GM12875 (cell line): ENCODE measurements at regions not wholly inside any gene's neighbourhood (a gene's known extent, or its start where the extent isn't known, plus 50 kb on each side); places are given as distances from the start of the nearest gene placed in this dataset.

ENCODE experiments used
- H3K4me3 ChIP-seq: one replicate; pipeline ENCODE4 v1.5.1; 2011; ENCODE audit warnings: low read depth, low read length, control low read depth
- TF ChIP-seq, protein P1 (sequence below): IDR thresholded peaks from 2 replicates; pipeline ENCODE4 v1.5.1; 2011; ENCODE audit warnings: low read depth, mild to moderate bottlenecking, control low read depth, inconsistent platforms, low read length, moderate library complexity, borderline replicate concordance; ENCODE audit not compliant: insufficient read depth

DNA sequence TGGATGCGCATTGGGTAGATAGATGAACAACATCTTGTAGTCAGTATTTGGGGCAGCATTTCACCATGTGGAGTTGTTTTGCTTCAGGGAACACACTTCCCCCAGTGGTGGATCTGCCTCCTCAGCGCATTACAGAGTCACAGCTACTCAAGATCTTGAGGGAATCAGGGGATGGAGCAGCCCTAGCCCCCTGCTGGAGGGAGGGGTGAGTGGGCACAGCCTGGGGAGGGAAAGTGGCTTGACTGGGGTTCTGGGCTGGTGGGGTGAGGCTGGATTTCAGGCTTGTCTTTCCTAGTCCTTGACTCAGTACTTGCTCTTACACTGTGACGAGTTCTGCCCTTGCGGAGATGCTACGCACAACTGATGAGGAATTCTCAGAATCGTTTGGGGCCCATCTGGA, 271.0 kb upstream of the HS6ST1 start:
- H3K4me3 ChIP-seq, result no peak overlapping the region
- TF ChIP-seq, protein P1, sequence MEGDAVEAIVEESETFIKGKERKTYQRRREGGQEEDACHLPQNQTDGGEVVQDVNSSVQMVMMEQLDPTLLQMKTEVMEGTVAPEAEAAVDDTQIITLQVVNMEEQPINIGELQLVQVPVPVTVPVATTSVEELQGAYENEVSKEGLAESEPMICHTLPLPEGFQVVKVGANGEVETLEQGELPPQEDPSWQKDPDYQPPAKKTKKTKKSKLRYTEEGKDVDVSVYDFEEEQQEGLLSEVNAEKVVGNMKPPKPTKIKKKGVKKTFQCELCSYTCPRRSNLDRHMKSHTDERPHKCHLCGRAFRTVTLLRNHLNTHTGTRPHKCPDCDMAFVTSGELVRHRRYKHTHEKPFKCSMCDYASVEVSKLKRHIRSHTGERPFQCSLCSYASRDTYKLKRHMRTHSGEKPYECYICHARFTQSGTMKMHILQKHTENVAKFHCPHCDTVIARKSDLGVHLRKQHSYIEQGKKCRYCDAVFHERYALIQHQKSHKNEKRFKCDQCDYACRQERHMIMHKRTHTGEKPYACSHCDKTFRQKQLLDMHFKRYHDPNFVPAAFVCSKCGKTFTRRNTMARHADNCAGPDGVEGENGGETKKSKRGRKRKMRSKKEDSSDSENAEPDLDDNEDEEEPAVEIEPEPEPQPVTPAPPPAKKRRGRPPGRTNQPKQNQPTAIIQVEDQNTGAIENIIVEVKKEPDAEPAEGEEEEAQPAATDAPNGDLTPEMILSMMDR, result no peak

DNA sequence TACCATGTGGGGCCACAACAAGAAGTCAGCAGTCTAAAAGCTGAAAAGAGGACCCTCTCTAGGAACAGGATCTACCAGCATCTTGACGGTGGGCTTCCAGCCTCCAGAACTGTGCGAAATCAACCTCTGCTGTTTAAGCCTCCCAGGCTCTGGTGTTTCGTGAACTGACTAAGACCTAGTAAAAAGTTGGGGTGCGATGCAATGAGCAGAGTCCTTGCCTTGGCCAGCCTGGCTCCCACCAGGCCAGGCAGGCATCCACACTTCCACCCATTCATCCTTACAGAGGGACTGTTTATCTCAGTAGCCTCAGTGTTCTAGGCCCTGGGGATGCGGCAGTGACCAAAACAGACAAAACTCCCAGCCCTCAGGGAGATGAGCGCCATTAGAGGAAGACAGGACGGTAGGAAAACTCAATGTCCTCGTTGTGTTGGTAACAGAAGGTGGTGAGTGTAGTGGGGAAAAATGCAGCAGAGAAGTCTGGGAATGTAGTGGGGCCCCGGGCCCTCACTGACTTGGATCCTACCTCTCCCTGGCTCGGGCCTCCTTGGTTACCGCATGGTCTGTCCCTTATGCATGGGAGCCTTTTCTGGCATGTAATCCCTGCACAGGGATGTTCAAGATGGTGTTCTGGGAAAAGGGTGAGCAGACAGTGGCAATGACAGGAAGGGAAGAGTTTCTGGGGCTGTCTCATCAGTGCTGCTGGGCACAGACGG, 271.8 kb upstream of the HS6ST1 start:
- TF ChIP-seq, protein P1, result no peak
- no peak overlapping the region for H3K4me3 ChIP-seq

DNA sequence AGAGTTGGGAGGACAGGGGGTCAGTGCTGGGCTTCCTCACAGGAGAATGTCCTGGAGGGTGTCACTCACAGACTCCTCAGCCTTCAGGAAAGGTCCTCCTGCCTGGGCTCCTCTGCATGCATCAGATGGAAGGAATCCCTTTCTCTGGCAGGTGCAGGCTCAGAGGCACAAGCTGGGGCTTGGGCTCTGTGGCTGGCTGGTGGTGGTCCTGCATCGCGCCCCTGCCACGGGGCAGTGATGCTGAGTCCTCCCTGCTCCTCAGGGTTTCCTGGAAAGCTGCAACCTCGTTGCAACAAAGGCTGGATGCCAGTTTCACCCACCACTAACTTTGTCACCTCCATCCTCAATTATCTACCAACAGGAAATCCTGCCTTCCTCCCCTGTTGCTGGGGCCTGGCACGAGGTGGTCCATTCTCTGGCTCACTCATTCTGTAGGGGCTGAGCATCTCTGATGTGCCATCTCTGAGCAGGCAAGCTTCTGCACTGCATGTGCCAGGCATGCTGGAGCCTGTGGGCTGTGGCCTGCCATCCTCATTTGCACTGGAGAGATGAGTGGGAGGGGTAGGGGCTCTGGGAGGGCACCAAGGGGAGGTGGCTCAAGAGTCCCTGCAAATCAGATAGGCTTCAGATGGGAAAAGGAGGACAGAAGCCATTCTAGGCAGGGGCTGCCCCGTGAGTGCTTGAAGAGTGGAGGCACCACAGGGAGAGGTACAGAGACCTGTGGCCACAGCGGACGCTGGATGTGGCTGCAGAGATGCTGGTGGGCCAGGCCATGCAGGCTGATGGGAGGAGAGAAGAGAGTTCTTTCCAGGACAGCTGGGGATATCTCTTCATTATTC, 272.6 kb upstream of the HS6ST1 start:
- TF ChIP-seq, protein P1, result no peak

DNA sequence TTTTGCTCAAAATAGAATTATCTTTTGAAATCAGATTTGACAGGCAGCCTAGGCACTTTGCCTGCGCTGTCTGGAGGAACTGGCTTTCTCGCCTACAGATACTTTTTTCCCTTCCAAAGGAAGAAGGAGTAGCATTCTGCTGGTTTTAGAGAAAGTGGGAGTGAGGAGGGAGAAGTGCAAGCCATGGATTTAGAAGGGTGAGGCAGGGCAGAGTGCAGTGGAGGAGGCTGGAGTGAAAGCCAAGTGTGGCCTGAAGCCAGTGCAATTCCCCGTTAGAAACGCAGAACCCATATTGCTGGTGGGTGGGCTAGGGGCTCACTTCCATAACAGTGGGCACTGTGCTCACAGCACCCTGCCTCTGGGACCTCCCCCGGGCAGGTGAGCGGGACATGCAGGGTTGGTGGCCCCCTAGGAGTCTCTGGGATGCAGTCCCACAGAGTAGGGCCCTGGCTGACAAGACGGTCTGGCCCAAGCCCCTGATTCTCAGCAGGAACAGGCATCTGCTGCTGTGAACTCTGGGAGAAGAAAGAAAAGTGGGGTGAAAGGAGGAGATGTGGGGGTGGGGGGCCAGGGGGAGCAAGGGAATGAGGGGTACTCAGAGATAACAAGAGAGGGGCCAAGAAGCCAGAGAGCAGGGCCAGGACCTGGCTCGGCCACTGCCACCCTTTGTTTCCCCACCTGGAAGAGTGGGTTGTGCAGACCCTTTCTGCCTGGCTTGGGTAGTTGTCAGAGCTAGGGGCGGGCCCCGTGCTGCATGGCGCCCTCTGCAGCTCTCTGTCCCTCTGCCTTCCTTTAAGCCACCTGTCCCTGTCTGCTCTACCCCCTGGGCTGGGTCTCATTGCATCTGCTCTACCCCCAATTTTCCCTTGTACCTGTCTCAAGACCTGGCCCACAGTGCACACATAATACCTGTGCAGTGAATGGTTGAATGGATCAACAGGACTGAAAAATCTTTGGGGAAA, 273.5 kb upstream of the HS6ST1 start:
- no peak overlapping the region for H3K4me3 ChIP-seq

More for the DNA sequence above, 272.6 kb upstream of the HS6ST1 start:
- H3K4me3 ChIP-seq, result no peak overlapping the region

DNA sequence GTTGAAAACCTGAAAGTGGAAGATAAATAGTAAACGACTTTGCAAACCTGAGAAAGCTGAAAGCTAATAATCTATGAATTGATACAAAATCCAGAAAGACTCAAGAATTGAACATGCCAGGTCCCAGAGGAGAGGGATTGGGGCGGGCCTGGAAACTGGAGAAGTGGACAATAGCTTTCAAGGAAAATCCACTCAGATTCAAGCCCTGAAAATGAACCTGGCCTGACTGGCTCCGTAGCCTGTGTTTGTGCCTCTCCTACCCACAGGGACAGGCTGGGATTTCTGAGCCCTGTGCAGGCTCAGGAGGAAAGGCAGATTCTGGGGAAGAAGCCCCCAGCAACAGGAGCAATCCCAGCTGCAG, 274.8 kb upstream of the HS6ST1 start:
- TF ChIP-seq, protein P1, result no peak

More for the DNA sequence above, 273.5 kb upstream of the HS6ST1 start:
- TF ChIP-seq, protein P1, result no peak

DNA sequence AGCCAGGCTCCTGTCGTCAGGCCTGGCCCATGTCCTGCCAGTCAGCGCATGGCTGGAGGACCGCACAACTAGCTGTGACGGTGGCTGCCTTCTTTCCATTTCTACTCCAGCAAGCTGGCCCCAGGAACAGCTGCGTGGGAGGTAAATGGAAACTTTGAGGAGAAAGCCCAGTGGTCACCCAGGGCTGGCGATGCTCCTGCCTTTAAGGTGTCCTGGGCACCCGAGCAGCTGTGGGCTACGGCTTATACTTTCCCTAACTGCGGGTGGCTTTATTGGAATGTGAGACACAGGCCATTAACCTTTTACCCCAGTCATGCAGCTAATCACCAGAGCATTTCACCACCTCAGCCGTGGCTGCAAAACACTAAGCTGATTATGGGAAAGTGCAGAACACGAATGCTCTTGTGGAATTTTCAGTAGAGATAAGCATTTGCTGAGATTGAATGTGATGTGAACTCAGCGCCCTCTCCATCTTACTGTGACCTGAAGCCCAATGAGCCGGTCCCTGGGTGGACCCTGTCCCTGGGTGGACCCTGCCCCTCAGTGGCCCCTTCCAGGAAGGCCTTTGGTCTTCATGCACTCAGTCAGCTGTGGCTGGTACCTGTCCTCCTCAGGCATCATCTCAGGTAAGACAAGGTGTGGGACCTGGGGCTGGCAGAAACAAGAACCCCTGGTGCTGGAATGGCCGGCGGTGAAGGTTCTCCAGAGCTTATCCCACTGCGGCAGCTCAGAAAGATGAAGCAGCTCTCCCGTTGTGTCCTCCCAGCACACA, 275.4 kb upstream of the HS6ST1 start:
- TF ChIP-seq, protein P1, result no peak

More for the DNA sequence above, 274.8 kb upstream of the HS6ST1 start:
- H3K4me3 ChIP-seq, result no peak overlapping the region

More for the DNA sequence above, 275.4 kb upstream of the HS6ST1 start:
- H3K4me3 ChIP-seq, result no peak overlapping the region
